ENCODE measurements at regions not wholly inside any gene's neighbourhood (a gene's known extent, or its start where the extent isn't known, plus 50 kb on each side); places are given as distances from the start of the nearest gene placed in this dataset.
A peak's percentile ranks its signal among the peaks of the same experiment; 100 is the strongest.

DNA sequence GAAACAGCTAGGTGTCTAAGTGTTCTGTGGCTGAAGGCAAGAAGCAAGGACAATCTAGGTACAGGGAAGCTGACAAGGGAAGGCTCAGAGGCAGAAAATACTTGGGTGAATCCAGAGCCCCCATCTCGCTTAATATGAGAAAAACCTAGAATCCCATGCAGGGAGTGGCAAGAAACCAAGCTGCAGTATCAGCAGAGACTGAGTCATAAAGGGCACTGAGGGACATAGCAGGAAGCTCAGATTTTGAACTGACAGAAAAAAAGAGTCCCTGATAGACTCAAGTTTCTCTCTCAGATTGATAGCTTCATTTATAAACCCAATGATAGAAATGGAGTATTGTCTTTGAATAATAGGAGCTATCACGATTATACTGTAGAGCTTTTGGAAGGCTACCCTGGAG, 77.3 kb upstream of the KCNJ15 start:
- peak overlapping the region; percentile 47 for H3K27ac ChIP-seq
- DNase-seq (ENCODE audit: low read depth, low spot score): no peak

DNA sequence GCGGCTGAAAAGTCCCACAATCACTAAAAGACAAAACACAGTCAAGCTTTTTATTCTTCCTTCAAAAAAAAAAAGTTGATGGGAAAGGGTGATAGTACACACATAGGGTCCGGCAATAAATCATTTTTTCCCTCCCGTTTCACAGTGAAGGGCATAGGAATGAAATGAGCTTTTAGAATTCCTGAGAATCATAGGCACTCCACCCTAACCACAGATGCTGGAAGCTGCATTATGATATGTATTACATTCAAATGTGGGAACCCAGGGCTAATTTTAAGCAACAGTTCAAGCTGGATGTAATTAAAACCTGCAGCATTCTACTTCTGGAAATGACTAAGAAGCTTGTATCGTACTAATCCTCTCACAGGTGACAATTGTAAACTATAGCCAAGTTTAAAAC, 75.7 kb upstream of the KCNJ15 start:
- peak overlapping the region; percentile 6 for H3K27ac ChIP-seq
- no peak for DNase-seq (ENCODE audit: low read depth, low spot score)

DNA sequence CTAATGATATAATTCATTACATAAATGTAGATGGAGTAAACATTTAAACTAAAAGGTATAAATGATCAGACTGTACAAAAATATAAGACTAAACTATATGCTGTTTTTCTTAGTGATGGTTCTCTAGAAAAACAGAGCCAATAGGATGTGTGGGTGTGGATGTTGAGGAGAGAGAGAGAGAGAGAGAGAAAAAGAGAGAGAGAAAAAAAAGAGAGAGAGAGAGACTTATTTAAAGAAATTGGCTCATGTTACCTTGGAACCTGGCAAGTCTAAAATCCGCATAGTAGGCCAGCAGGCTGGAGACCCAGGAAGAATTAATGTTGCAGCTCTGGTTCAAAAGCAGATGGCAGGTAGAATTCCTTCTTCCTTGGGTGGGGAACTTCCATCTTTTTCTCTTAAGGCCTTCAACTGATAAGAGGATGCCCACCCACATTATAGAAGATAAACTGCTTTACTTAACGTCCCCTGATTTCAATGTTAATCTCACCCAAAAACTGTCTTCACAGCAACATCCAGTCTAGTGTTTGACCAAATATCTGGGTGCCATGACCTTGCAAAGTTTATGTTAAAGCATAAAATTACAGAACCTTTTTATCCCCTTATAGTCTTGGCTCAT, 74.3 kb upstream of the KCNJ15 start:
- H3K27ac ChIP-seq: no peak overlapping the region
- no peak for DNase-seq (ENCODE audit: low read depth, low spot score)

GRCh38 chr21:38183961-38184360, 72.8 kb upstream of the KCNJ15 start:
- no peak overlapping the region for H3K27ac ChIP-seq
- no peak for DNase-seq (ENCODE audit: low read depth, low spot score)

DNA sequence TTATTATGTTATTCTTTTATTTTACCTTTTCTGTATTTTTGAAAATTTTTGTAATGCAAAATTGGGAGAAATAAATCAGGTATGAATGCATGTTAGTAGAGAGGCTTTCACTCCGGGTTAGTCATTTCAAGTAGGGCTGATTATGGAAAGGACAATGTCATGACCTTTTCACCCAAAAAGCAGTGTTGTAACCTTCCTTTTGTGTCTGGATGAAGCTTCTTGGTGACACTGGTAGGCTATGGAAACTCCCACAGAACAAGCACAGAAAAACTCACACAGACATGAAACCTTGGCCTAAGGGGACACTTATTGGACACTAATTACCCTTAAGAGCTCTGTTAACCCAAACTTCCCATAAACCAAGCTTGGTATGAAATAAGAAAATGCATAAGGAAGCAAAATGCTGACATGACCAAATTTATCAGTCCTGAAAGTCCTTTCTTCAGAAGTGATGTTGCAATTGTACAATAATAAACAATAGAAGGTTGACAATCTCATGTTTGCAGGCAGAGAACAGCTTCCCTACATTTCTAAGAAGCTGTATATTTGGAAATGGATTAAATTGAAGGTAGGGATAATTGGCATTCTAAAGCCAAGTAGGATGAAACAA, 70.0 kb upstream of the KCNJ15 start:
- no peak for DNase-seq (ENCODE audit: low read depth, low spot score)
- H3K27ac ChIP-seq: no peak overlapping the region

GRCh38 chr21:38188037-38188436, 68.8 kb upstream of the KCNJ15 start:
- H3K27ac ChIP-seq: peak overlapping the region; percentile 21
- DNase-seq (ENCODE audit: low read depth, low spot score): peak; percentile 48

DNA sequence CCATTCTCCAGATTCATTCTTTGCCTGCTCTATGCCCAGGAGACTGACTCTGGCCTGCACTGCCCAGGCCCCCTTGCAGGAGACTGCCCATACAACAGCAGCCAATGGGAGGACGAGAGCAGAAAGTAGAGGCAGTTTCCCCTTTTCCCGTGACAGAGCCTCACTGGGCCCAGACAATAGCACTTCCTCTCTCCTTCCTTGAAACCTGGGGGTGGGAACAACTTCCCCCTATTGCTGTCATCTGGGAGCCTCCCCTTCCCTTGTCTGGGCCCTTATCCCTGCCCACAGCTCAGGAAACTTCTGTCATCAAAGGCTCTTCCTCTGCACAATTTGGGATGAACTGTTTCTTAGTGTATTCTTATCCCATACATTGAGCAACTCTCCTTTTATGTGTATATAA, 60.8 kb upstream of the KCNJ15 start:
- H3K27ac ChIP-seq: no peak overlapping the region
- DNase-seq (ENCODE audit: low read depth, low spot score): no peak

DNA sequence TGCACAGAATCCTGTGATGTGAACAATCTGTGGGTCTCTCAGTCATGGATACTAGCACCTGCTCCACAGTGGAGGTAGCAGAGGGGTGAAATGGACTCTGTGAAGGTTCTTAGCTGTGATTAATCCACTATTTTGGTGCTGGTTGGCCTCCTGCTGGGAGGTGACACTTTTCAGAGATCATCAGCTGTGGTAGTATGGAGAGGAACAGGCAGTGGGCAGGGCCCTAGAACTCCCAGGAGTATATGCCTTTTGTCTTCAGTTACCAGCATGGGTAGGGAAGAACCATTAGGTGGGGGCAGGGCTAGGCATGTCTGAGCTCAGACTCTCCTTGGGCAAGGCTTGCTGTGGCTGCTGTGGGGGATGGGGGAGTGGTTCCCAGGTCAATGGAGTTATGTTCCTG, 54.0 kb upstream of the KCNJ15 start:
- DNase-seq (ENCODE audit: low read depth, low spot score): no peak
- no peak overlapping the region for H3K27ac ChIP-seq

DNA sequence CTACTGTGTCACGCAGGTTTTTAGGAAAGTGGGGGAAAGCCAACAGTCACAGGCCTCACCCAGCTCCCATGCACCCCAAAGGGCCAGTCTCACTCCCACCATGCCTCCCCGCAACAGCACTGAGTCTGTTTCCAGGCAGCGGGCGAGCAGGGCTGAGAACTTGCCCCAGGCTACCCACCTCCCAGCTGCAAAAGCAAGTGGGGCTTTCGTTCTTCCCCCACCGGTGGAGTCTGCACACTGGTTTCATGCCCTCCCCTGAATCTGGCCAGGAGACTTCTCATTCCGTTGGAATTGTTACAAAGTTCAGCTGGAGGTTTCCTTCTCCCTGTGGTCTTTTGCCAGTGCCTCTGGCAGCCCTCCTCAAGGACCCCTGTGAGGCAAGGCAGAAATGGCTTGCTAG, 53.6 kb upstream of the KCNJ15 start:
- DNase-seq (ENCODE audit: low read depth, low spot score): no peak
- H3K27ac ChIP-seq: no peak overlapping the region

DNA sequence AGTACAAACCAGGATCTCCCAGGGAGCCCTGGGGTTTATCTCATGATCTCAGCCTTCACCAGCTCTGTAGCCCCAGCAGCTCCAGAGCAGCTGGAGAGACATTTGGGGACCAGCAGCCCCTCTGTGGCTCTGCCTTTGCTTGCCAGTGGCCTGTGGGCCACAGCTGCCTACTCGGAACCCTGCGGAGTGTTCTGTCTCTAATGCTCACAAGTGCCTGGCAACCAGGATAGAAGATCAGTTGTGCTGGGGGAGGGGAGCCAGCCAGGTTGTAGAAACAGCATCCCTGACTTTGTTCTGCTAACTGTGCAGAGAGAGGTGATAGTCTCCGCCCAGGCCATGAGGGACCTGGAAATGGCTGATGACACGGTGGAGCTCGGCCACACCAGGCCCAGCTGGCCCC, 50.9 kb upstream of the KCNJ15 start:
- DNase-seq (ENCODE audit: low read depth, low spot score): no peak
- no peak overlapping the region for H3K27ac ChIP-seq

- no peak for DNase-seq (ENCODE audit: low read depth, low spot score)
- no peak overlapping the region for H3K27ac ChIP-seq
Measured at GRCh38 chr21:38206646-38207045, 50.1 kb upstream of the KCNJ15 start.

Data from epithelial cell of prostate (primary cell).